HEK293T (cell line): ENCODE measurements at regions not wholly inside any gene's neighbourhood (a gene's known extent, or its start where the extent isn't known, plus 50 kb on each side); places are given as distances from the start of the nearest gene placed in this dataset.

ENCODE experiments used
- CTCF ChIA-PET: fragments of 350-600 bp; formaldehyde crosslinking; extraction: SDS; loops from one replicate; lab custom pipeline; 2021; ENCODE audit warnings: antibody characterized with exemption, inconsistent platforms; lab: Yijun Ruan, JAX
- POLR2A ChIA-PET: fragments of 350-600 bp; formaldehyde crosslinking; extraction: SDS; loops from one replicate; lab custom pipeline; 2020; ENCODE audit warnings: antibody characterized with exemption, inconsistent platforms; lab: Yijun Ruan, JAX
- DNase-seq: peaks from one replicate; pipeline ENCODE4 v3.0.0; 2012; ENCODE audit warnings: mixed read lengths; ENCODE audit errors: extremely low spot score
- ARNT ChIP-seq: fragments of 450-650 bp; IDR thresholded peaks from 2 replicates; pipeline ENCODE4 v1.6.1; 2017; ENCODE audit warnings: mild to moderate bottlenecking
- BHLHE40 ChIP-seq: fragments of 450-650 bp; IDR thresholded peaks from 2 replicates; pipeline ENCODE4 v1.6.1; 2016; ENCODE audit warnings: mild to moderate bottlenecking, moderate library complexity, borderline replicate concordance
- CTBP1 ChIP-seq: fragments of 450-650 bp; IDR thresholded peaks from 2 replicates; pipeline ENCODE4 v1.6.1; 2016; ENCODE audit warnings: borderline replicate concordance
- ELF4 ChIP-seq: fragments of 450-650 bp; IDR thresholded peaks from 2 replicates; pipeline ENCODE4 v1.6.1; 2017; ENCODE audit warnings: antibody characterized with exemption
- FOXA1 ChIP-seq: fragments of 450-650 bp; IDR thresholded peaks from 2 replicates; pipeline ENCODE4 v1.6.1; 2016; ENCODE audit warnings: mild to moderate bottlenecking
- FOXK2 ChIP-seq: fragments of 450-650 bp; IDR thresholded peaks from 2 replicates; pipeline ENCODE4 v1.6.1; 2016; ENCODE audit warnings: mild to moderate bottlenecking
- FOXM1 ChIP-seq: fragments of 450-650 bp; IDR thresholded peaks from 2 replicates; pipeline ENCODE4 v1.6.1; 2017; ENCODE audit warnings: mild to moderate bottlenecking, borderline replicate concordance
- HDGF ChIP-seq: fragments of 450-650 bp; IDR thresholded peaks from 2 replicates; pipeline ENCODE4 v1.6.1; 2017; ENCODE audit warnings: antibody characterized with exemption, borderline replicate concordance
- L3MBTL2 ChIP-seq: fragments of 450-650 bp; conservative IDR thresholded peaks from 2 replicates; pipeline ENCODE4 v1.6.1; 2016; ENCODE audit warnings: mild to moderate bottlenecking
- LEF1 ChIP-seq: fragments of 450-650 bp; IDR thresholded peaks from 2 replicates; pipeline ENCODE4 v1.6.1; 2017; ENCODE audit warnings: mild to moderate bottlenecking, borderline replicate concordance
- NFRKB ChIP-seq: fragments of 450-650 bp; IDR thresholded peaks from 2 replicates; pipeline ENCODE4 v1.6.1; 2016; ENCODE audit warnings: mild to moderate bottlenecking, moderate library complexity
- PKNOX1 ChIP-seq: fragments of 450-650 bp; IDR thresholded peaks from 2 replicates; pipeline ENCODE4 v1.6.1; 2016
- SP1 ChIP-seq: fragments of 450-650 bp; IDR thresholded peaks from 2 replicates; pipeline ENCODE4 v1.6.1; 2017
- SUZ12 ChIP-seq: fragments of 450-650 bp; IDR thresholded peaks from 2 replicates; pipeline ENCODE4 v1.6.1; 2016; ENCODE audit warnings: mild to moderate bottlenecking
- TARDBP ChIP-seq: fragments of 450-650 bp; IDR thresholded peaks from 2 replicates; pipeline ENCODE4 v1.6.1; 2016
- ZNF384 ChIP-seq: fragments of 450-650 bp; IDR thresholded peaks from 2 replicates; pipeline ENCODE4 v1.6.1; 2016

DNA sequence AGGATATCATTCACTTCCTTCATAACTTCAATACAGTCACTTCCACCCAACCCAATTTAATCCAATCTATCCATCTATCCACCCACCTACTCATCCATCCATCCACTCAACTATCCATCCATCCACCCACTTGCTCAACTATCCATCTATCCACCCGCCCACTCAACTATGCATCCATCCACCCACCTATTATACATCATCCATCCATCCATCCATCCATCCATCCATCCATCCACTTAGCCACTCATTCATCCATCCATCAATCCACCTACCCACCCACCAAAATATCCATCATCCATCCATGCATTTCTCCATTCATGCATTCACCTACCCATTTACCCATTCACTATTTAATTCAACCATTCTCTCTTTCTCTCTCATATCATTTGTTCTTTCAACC lies 179.5 kb downstream of the HAPSTR1 start:
- POLR2A ChIA-PET, result no interaction called here
- CTCF ChIA-PET, result no interaction called here
- no peak for DNase-seq
- TF ChIP-seq SP1 (no peak), FOXM1 (no peak)

- no peak for TF ChIP-seq ELF4
- TF ChIP-seq CTBP1, result no peak
- TF ChIP-seq ZNF384, result no peak
- TF ChIP-seq TARDBP, result no peak
- TF ChIP-seq ARNT, result no peak
- TF ChIP-seq L3MBTL2, result no peak
- no peak for TF ChIP-seq PKNOX1
- TF ChIP-seq NFRKB, result no peak
- TF ChIP-seq LEF1, result no peak
- DNase-seq, result no peak
- ChIA-PET CTCF (no interaction called here), POLR2A (no interaction called here)
Observed at GRCh38 chr16:9271841-9272240, 180.4 kb downstream of the HAPSTR1 start.

DNA sequence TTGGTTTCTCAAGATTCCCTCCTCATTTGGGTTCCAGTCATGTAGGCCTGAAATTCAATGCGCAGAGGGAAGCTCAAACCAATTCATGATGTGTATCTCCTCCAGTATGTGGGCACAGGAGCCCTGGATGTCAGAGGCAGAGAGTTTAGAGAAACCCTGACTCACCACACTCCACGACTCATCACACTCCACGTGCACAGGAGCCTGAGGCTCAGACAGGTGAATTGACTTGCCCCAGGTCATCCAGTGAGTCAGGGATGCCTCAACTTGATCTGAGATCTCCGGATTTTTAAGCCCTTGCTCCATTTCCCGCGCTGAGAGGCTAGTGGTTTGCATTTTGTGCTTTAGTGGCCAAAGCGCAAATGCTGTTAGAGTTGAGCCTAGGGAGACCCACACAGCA lies 183.9 kb downstream of the HAPSTR1 start:
- POLR2A ChIA-PET, result no interaction called here
- TF ChIP-seq L3MBTL2, result no peak
- TF ChIP-seq BHLHE40, result no peak
- TF ChIP-seq FOXM1, result no peak
- no peak for TF ChIP-seq FOXA1
- no peak for TF ChIP-seq SUZ12
- no peak for TF ChIP-seq ELF4
- TF ChIP-seq ARNT, result no peak
- no peak for TF ChIP-seq TARDBP
- TF ChIP-seq PKNOX1, result no peak
- TF ChIP-seq LEF1, result no peak
- no peak for TF ChIP-seq FOXK2
- no peak for TF ChIP-seq NFRKB
- no peak for TF ChIP-seq HDGF
- no peak for TF ChIP-seq SP1
- no peak for TF ChIP-seq ZNF384
- TF ChIP-seq CTBP1, result no peak
- no peak for DNase-seq
- CTCF ChIA-PET, result no interaction called here

GRCh38 chr16:9275816-9276354 lies 184.4 kb downstream of the HAPSTR1 start:
- ChIA-PET CTCF (no interaction called here), POLR2A (no interaction called here)
- TF ChIP-seq FOXA1 (no peak), SP1 (no peak), HDGF (no peak), ARNT (no peak), NFRKB (no peak), TARDBP (no peak), L3MBTL2 (no peak), FOXK2 (no peak), ZNF384 (no peak), ELF4 (no peak), FOXM1 (no peak), PKNOX1 (no peak), BHLHE40 (no peak), SUZ12 (no peak), LEF1 (no peak)
- no peak for DNase-seq

DNA sequence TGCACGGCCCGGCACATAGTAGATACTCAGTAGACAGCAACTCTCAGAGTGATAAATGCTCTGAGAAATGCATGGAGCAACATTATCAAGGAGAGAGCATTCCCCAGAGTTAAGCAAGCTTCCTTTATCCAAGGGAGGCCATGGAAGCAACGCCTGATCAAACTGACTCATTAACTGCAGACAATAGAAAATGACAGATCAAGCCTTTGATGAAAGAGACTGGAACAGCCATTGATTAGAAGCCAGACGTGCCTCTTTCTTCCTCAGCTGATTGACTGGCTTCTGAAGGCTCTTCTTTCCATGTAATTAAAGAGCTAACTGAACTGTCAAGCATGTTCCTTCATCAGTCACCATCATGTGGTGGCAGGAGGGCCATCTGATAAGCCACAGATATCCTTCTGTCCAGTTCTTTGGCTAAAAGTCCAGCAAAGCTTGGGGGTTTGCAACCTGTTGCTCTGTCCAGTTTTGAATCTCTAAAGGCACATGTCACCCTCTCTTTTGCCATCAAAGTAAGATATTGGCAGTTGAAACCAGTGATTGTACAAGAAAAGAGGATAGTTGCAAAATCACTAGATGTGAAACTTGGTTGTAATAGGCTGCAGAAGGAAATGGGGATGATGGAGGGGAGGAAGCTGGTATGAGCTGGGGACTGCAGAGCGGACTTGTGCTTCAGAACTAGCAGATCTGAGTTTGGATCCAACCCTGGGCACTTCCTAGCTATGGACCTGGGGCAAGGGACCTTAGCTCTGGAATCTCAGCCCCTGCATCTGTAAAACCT lies 188.0 kb downstream of the HAPSTR1 start:
- POLR2A ChIA-PET, result no interaction called here
- DNase-seq, result no peak
- TF ChIP-seq ARNT (no peak), TARDBP (no peak), ZNF384 (no peak), FOXK2 (no peak), CTBP1 (no peak), ELF4 (no peak)
- CTCF ChIA-PET, result no interaction called here

DNA sequence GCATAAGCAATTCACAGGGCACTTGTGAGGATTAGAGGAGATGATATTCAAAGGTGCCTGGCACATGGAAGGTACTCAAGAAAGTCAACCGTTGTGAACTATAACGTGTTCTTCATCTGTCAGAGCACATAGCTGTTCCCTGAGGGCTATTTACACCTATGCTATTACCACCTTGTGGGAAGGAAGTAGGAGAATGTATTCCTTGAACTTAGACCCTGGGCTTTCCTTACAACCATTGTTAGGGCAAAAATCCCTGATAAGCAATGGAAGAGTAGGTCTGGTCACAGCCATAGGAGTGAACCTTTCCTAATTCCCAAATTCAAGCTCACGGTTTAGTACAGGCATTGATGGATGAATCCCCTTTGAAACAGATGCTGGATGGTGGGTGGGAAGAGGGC lies 188.6 kb downstream of the HAPSTR1 start:
- DNase-seq, result no peak
- POLR2A ChIA-PET, result no interaction called here
- TF ChIP-seq LEF1, result no peak
- no peak for TF ChIP-seq NFRKB
- no peak for TF ChIP-seq FOXM1
- TF ChIP-seq ZNF384, result no peak
- TF ChIP-seq ARNT, result no peak
- no peak for TF ChIP-seq FOXA1
- TF ChIP-seq TARDBP, result no peak
- no peak for TF ChIP-seq SP1
- TF ChIP-seq CTBP1, result no peak
- TF ChIP-seq L3MBTL2, result no peak
- no peak for TF ChIP-seq HDGF
- no peak for TF ChIP-seq BHLHE40
- TF ChIP-seq SUZ12, result no peak
- no peak for TF ChIP-seq FOXK2
- CTCF ChIA-PET, result no interaction called here
